GM19328 (cell line): ENCODE measurements at regions not wholly inside any gene's neighbourhood (a gene's known extent, or its start where the extent isn't known, plus 50 kb on each side); places are given as distances from the start of the nearest gene placed in this dataset.

Experiments used
- ATAC-seq: cut with Tn5 transposase; IDR thresholded peaks from one replicate; pipeline ENCODE4 v1.9.1; 2021; ENCODE audit warnings: mild to moderate bottlenecking, moderate library complexity; ENCODE audit not compliant: unreplicated experiment

DNA sequence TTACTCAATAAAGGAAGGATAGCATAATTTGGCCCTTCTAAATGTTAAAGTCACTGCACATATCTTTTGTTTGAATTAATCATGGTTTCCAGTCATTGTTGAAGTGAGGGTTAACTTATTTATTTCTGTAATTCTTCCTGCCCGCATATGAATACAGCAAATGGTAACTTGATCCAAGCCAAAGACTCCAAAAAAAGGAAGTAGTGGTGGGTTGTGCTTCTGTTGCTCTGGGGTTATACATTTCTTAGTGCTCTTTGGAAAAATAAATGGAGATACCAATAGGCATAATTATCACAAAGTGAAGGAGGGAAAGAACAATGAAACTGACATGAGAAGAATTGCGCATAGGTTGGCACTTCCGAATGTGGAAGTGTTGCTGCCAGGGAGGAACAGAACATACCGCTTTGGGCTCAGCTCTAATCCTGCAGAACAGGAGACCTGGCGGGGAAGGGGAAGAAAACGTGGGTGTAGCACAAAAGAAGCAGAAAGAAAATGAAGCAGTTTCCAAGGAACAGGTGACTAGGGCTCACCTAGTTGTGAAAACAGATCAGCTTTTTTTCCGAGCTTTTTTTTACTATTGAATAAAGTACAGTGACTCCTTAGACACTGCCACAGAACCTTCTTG lies 69.7 kb upstream of the TAF11L2 start:
- ATAC-seq, result no peak

DNA sequence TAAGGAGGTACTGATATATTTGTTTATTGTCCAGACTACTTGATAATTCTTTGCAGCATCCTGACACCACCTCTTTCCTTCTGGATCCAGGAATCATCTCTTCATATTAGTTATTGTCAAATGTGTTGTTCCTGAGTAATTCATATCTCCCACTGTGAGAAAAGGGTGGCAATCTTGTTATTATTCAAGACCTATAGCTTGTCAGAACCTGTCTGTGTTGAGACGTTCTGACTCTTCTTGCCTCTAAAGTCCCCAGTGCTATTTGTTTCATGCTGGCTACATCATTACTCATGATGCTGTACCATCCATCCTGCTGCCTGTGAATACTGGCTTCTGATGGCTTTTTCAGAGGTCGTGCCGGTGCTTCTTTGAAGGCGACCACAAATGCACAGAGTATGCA lies 68.7 kb upstream of the TAF11L2 start:
- no peak for ATAC-seq

DNA sequence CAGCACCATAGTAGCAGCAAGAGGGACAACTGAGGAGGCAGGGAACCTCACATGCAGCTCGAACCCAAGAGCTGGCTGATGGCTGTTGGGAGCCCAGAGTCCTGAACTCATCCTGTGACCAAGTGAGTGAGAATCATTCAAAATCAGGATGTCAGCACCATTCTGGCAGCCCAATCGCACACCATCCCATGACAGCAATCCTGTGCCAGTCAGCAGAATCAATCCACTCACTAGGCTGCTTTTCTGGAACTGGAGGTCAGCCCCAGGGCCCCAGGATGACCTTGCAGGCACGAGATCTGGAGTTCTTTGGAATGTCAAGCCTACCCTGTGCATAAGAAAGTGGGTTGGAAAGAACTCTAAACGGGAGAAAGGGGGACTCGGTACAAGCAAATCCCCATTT lies 67.8 kb upstream of the TAF11L2 start:
- no peak for ATAC-seq

DNA sequence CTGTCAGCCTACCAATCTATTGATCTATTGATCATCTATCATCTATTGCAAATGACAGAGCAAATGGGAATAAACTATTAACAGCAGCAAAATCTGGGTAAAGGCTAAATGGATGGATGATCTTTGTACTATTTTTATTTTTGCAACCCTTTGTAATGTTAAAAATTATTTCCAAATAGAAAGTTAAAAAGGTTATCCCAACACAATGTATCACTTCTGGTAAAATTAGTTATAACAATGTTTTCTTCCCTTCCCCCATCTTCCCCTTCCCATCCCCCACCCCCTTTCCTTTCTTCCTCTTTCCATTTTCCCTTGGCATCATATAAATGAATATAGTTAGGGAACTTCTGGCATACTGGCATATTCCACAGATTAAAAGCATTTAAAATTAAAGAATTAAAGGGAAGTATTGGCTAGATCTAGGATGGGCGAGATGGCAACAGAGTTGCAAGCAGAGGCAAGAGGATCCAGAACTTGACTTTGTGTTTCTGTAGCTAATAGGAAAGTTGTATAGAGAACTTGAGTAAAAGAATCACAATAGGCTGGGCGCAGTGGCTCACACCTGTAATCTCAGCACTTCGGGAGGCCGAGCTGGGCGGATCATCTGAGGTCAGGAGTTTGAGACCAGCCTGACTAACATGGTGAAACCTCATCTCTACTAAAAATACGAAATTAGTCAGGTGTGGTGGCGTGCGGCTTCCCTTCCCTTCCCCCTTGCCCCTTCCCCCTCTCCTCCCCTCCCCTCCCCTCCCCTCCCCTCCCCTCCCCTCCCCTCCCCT lies 66.6 kb upstream of the TAF11L2 start:
- ATAC-seq, result no peak

DNA sequence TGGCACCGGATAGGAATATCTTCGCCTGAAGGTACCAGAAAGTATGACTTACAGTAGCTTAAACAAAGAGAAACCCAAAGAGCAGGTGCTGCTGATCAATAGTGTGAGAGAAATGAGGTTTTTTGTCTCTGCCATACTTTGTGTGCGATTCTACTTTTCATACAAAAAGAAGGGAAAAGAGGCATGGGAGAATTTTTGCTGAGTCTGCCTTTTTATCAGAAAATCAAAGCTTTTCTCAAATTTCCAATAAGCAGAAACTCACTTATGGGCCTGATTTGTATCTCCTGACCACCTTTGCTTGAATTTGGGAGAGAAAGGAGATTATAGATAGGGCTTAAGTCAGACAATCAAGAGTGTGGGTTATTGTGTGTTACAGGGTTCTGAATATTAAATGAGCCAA lies 65.5 kb upstream of the TAF11L2 start:
- no peak for ATAC-seq

DNA sequence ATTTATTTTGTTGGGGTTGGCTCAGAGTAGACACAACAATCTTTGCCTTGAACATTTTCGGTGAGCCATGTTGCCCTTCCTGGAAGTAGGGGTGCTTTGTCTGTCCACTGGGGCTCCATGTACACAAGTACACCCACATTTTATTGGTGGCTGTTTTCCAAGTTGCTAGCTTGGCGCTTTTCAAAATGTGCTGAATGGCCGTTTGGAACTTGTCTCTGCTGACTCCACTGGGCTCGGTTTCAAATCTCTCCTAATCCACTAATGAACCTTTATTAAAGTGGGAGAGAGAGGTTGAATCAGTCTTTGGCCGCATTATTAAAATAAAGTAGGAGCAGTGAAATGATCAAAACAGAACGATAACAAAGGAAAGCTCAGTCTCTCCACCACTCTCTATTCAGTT lies 64.6 kb upstream of the TAF11L2 start:
- ATAC-seq, result no peak

DNA sequence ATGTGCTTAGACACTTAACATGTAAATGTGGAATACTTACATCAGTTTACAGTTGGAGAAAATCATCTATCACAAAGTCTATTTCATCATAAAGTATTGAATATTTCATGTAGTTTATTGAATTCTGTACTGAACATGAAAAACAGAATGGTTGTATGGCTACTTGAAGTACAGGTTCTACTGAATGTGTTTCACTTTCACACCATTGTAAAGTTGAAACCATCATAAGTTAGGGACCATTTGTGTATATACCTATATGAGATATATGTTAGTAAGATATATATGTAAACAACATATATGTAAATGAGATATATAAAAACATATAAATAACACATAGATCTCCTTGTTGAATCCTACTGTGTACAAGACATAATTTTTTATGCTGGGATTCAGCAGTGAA lies 63.0 kb upstream of the TAF11L2 start:
- ATAC-seq, result no peak

DNA sequence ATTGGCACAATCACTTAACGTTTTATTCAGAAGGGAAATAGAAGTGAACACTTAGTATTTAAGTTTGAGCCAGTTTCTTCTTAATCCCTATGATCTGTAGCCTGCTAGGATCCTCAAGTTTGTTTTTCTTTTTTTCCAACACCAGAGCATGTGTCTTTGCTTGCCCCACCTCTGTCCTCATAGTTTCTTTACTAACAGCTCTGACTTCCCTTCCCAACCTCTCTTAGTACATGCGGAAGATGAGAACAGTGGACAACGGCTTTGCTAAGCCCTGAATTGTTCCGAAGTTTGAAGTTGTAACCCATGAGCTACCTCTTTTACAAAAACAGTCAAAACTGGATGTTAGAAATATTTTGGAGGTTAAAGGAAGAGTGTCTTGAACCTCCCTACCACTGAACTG lies 61.7 kb upstream of the TAF11L2 start:
- ATAC-seq, result peak; percentile 34

DNA sequence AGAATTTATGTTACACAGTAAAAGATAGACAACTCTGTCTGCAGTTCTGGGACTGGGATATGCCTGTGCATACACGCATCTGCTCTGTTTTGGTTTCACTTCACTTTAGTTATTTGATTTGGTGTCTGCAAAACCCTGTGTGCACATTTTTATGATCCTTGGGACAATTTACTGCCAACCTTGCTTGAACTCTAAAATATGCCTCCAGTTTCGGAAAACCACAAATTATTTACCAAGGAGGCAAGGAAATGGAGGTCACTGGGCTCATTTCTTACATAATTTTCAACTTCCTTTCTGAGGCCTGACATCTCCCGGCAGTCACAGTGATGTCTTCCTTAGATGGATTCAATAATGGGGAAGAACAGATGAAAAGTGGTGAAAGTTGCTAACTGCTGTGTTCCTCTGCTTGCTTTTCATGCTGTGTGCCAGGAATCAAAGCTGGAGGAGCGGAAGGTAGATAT lies 61.2 kb upstream of the TAF11L2 start:
- peak; percentile 72 for ATAC-seq

DNA sequence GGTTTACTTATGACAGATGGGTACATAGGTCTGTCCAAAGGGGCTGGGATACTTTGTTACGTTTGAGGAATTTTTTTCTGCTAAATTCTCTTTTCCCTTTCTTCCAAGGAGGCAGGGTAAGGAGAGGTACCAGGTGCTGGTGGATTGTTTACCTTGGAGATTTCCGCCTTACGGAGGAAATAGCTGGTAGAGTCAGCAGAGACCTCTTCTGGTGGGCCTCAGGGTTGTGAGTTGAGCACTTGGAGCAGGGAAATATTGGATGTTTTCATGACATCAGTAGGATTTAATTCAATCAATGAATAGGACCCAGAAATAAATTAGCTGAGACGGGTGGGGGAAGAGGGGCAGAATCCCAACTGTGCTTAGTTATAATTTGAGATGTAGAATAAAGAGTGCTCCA lies 60.0 kb upstream of the TAF11L2 start:
- ATAC-seq, result no peak

DNA sequence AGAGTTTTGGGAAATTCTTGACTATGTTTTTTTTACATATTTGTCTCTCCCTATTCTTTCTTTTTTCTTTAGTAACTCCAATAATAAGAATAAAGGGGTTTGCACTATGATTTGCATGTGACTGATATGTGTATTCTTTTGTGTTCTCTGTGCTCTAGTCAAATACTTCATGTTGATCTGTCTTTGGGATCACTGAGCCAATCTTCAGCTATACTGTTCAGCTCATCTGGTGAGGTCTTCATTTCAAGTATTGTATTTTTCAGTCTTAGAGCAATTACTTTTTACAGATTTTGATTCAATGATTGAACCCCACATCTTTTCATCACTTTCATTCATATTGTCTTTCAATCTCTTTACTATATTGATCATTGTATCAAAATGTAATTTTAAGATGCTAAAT lies 58.1 kb upstream of the TAF11L2 start:
- no peak for ATAC-seq

DNA sequence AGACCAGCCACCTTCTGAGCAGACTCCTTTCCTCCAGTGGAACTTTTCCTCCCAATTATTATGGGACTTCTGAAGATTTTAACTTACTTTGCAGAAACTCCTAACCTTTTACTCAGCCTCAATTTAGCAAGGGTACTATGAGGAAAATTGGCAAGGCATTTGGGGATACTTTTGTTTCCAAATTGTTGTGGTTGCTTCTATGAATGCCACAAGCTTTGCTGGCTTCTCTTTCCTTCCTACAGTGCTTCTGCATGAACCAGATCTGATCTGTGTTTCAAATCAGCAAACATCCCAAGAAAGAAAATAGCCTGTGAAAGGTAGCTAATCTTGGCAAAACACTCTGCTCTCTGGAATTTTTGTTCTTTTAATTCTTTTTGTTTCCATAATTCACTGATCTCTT lies 57.3 kb upstream of the TAF11L2 start:
- no peak for ATAC-seq

DNA sequence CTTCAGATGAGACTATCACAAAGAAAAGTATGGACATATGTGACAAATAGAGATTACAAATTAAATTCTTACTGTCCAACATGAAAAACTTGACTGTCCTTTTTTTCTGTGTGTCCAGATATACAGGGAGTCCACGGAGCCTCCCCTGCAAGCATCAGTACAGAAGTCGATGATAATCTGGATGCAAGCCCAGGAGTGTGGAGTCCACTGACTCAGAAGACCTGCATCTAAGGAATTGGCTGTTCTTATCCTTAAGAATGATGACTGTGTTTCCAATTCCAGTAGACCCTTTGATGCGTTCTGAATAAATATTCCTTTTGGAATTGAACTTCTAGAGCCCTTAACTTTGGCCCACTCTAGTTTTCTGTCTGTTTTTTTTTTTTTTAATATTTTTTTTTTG lies 56.7 kb upstream of the TAF11L2 start:
- no peak for ATAC-seq

DNA sequence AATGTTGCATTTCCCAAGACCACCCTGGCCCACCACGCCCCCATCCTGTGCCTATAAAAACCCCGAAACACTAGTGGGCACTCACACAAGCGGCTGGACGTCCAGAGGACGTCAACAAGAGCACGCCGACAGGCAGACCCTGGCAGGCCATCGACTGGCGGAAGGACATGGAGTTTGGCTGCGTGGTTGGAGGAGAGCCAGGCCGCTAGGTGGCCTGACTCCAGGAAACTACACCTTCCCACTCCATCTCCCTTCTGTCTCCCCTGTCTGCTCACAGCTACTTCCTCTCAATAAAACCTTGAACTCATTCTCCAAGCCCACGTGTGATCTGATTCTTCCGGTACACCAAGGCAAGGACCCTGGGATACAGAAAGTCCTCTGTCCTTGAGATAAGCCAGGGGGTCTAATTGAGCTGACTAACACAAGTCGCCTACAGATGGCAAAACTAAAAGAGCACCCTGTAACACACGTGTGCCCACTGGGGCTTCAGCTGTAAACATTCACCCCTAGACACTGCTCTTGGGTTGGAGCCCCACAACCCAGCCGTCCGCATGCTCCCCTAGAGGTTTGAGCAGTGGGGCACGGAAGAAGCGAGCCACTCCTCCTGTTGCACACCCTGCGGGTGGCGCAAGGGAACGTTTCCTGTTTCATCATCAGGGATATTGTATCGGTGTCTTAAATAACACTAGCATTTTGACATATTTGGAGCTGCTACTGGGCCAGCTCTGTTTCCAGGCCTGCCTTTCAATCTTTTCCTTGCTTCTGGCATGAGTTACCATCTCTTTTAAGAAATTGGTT lies 54.5 kb upstream of the TAF11L2 start:
- ATAC-seq, result no peak

DNA sequence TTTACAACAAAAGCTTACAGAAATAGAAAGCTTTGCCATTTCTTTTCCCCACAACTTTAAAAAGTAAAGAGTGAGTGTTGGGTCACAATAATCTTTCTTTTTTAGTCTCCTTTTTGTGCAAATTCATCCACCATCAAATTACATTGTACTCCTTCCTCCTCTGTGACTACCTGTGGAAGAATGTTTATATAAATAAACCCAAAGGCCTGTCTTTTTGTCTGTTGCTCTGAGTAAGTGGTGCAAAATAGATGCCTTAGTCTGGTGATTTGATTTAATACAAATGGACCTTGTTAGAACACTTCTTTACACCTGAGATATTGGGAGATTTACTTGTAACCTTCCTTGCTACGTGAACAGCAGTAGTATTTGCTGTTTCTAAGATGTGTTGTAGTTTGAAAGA lies 53.5 kb upstream of the TAF11L2 start:
- no peak for ATAC-seq

DNA sequence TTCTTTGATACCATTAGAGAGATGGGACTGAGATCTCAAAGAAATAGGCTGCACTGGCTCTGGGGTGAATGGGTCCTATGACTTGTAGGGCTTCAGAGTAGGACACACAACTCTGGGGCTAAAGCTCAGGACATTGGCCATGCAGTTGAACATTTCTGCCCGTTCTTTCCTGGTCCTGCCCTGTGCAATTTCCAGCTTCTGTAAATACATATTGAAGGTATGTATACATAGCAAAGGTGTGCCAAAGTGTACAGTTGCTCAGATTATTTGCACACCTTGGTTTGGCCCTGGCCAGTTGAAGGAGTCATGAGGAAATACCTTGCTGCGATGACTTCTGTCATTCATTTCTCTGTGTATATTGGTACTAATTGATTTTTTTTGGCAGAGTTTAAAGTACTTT lies 52.8 kb upstream of the TAF11L2 start:
- no peak for ATAC-seq
